ENCODE measurements at regions not wholly inside any gene's neighbourhood (a gene's known extent, or its start where the extent isn't known, plus 50 kb on each side); places are given as distances from the start of the nearest gene placed in this dataset.

DNA sequence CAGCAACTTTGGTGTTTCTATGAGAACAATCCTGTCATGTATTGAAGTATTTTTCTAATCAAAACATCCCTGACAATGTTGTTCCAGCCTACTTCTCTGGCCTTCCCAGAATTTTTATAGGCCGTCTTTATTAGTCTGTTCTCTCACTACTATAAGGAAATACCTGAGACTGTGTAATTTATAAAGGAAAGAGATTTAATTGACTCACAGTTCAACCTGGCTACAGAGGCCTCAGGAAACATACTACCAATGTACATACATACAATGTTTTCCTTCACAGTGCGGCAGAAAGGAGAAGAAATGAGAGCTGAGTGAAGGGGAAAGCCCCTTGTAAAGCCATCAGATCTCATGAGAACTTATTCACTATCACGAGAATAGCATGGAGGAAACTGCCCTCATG, 484.7 kb upstream of the PODXL start:
- TF ChIP-seq EZH2 (IDR thresholded peaks at IDR 0.05; ENCODE audit: borderline replicate concordance, low read depth, low read length, poor library complexity, severe bottlenecking): no peak
- TF ChIP-seq, protein P1, sequence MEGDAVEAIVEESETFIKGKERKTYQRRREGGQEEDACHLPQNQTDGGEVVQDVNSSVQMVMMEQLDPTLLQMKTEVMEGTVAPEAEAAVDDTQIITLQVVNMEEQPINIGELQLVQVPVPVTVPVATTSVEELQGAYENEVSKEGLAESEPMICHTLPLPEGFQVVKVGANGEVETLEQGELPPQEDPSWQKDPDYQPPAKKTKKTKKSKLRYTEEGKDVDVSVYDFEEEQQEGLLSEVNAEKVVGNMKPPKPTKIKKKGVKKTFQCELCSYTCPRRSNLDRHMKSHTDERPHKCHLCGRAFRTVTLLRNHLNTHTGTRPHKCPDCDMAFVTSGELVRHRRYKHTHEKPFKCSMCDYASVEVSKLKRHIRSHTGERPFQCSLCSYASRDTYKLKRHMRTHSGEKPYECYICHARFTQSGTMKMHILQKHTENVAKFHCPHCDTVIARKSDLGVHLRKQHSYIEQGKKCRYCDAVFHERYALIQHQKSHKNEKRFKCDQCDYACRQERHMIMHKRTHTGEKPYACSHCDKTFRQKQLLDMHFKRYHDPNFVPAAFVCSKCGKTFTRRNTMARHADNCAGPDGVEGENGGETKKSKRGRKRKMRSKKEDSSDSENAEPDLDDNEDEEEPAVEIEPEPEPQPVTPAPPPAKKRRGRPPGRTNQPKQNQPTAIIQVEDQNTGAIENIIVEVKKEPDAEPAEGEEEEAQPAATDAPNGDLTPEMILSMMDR (conservative IDR thresholded peaks at IDR 0.05; ENCODE audit: low read depth, low read length): no peak

Data from A673 (cell line).